Adipocyte (in vitro differentiated cells): ENCODE measurements at regions not wholly inside any gene's neighbourhood (a gene's known extent, or its start where the extent isn't known, plus 50 kb on each side); places are given as distances from the start of the nearest gene placed in this dataset.
A peak's percentile ranks its signal among the peaks of the same experiment; 100 is the strongest.

Experiments used
- DNase-seq: peaks from one replicate; pipeline ENCODE4 v3.0.0-alpha.2; 2015; ENCODE audit warnings: low read depth
- H3K27me3 ChIP-seq: replicated peaks from 2 replicates; pipeline ENCODE4 v1.7.0; 2013; ENCODE audit warnings: mild to moderate bottlenecking, low read length, moderate library complexity; ENCODE audit not compliant: control insufficient read depth, insufficient read depth
- H3K36me3 ChIP-seq: 2 replicates; pipeline ENCODE4 v1.7.0; 2013; ENCODE audit warnings: low read length, mild to moderate bottlenecking, moderate library complexity; ENCODE audit not compliant: control insufficient read depth, insufficient read depth, severe bottlenecking
- H3K4me1 ChIP-seq: 2 replicates; pipeline ENCODE4 v1.7.0; 2013; ENCODE audit warnings: mild to moderate bottlenecking, low read length, moderate library complexity; ENCODE audit not compliant: control insufficient read depth, insufficient read depth
- H3K4me3 ChIP-seq: 2 replicates; pipeline ENCODE4 v1.7.0; 2013; ENCODE audit warnings: mild to moderate bottlenecking, low read length, moderate library complexity
- H3K9ac ChIP-seq: 2 replicates; pipeline ENCODE4 v1.7.0; 2013; ENCODE audit warnings: mild to moderate bottlenecking, low read length, moderate library complexity
- H3K9me3 ChIP-seq: 2 replicates; pipeline ENCODE4 v1.7.0; 2013; ENCODE audit warnings: mild to moderate bottlenecking, low read length, moderate library complexity; ENCODE audit not compliant: control insufficient read depth

GRCh38 chr5:158069838-158070237 lies 210.9 kb upstream of the CLINT1 start:
- peak overlapping the region; percentile 39 for H3K9ac ChIP-seq
- no peaks in the 10 kb centered on the region for H3K36me3 ChIP-seq
- no peaks in the 10 kb centered on the region for H3K9me3 ChIP-seq
- H3K4me3 ChIP-seq, result no peak overlapping the region
- peaks cover 54% of the 10 kb centered on the region for H3K4me1 ChIP-seq
- no peak for DNase-seq
- no peaks in the 10 kb centered on the region for H3K27me3 ChIP-seq

GRCh38 chr5:158068964-158069363 lies 210.0 kb upstream of the CLINT1 start:
- Histone ChIP-seq H3K4me3 (no peak overlapping the region), H3K36me3 (no peaks in the 10 kb centered on the region), H3K9ac (peak overlapping the region; percentile 39), H3K4me1 (peaks cover 58% of the 10 kb centered on the region), H3K27me3 (no peaks in the 10 kb centered on the region), H3K9me3 (no peaks in the 10 kb centered on the region)
- no peak for DNase-seq

- Histone ChIP-seq H3K9me3 (peaks cover 5% of the 10 kb centered on the region), H3K27me3 (no peaks in the 10 kb centered on the region), H3K4me1 (peaks cover 61% of the 10 kb centered on the region), H3K36me3 (no peaks in the 10 kb centered on the region), H3K9ac (peak overlapping the region; percentile 65), H3K4me3 (no peak overlapping the region)
- peak; percentile 12 for DNase-seq
Observed at GRCh38 chr5:158066076-158066475, 207.1 kb upstream of the CLINT1 start.

- DNase-seq, result no peak
- Histone ChIP-seq H3K4me3 (peak overlapping the region; percentile 16), H3K36me3 (no peaks in the 10 kb centered on the region), H3K9ac (peak overlapping the region; percentile 62), H3K27me3 (no peaks in the 10 kb centered on the region), H3K9me3 (peaks cover 5% of the 10 kb centered on the region), H3K4me1 (peaks cover 53% of the 10 kb centered on the region)
Observed at GRCh38 chr5:158064334-158065123, 205.6 kb upstream of the CLINT1 start.

GRCh38 chr5:158063052-158063451 lies 204.1 kb upstream of the CLINT1 start:
- DNase-seq, result no peak
- no peaks in the 10 kb centered on the region for H3K27me3 ChIP-seq
- peaks cover 40% of the 10 kb centered on the region for H3K4me1 ChIP-seq
- H3K36me3 ChIP-seq, result no peaks in the 10 kb centered on the region
- no peak overlapping the region for H3K9ac ChIP-seq
- peaks cover 5% of the 10 kb centered on the region for H3K9me3 ChIP-seq
- H3K4me3 ChIP-seq, result no peak overlapping the region

GRCh38 chr5:158061451-158061850 lies 202.5 kb upstream of the CLINT1 start:
- no peak for DNase-seq
- Histone ChIP-seq H3K36me3 (no peaks in the 10 kb centered on the region), H3K9me3 (peaks cover 5% of the 10 kb centered on the region), H3K4me1 (peaks cover 28% of the 10 kb centered on the region), H3K4me3 (no peak overlapping the region), H3K9ac (no peak overlapping the region), H3K27me3 (no peaks in the 10 kb centered on the region)

GRCh38 chr5:158060212-158060611 lies 201.3 kb upstream of the CLINT1 start:
- Histone ChIP-seq H3K9ac (no peak overlapping the region), H3K27me3 (no peaks in the 10 kb centered on the region), H3K9me3 (peaks cover 5% of the 10 kb centered on the region), H3K4me1 (peaks cover 18% of the 10 kb centered on the region), H3K36me3 (no peaks in the 10 kb centered on the region), H3K4me3 (no peak overlapping the region)
- DNase-seq, result no peak

GRCh38 chr5:158058208-158059120 lies 199.5 kb upstream of the CLINT1 start:
- no peak for DNase-seq
- H3K4me3 ChIP-seq, result no peak overlapping the region
- no peaks in the 10 kb centered on the region for H3K27me3 ChIP-seq
- H3K36me3 ChIP-seq, result no peaks in the 10 kb centered on the region
- H3K4me1 ChIP-seq, result peaks cover 10% of the 10 kb centered on the region
- peaks cover 5% of the 10 kb centered on the region for H3K9me3 ChIP-seq
- H3K9ac ChIP-seq, result no peak overlapping the region

- Histone ChIP-seq H3K27me3 (no peaks in the 10 kb centered on the region), H3K4me1 (peaks cover 10% of the 10 kb centered on the region), H3K4me3 (no peak overlapping the region), H3K36me3 (no peaks in the 10 kb centered on the region), H3K9me3 (peaks cover 4% of the 10 kb centered on the region), H3K9ac (no peak overlapping the region)
- DNase-seq, result peak; percentile 81
Observed at GRCh38 chr5:158056130-158056825, 197.3 kb upstream of the CLINT1 start.

- Histone ChIP-seq H3K27me3 (no peaks in the 10 kb centered on the region), H3K9ac (no peak overlapping the region), H3K9me3 (peaks cover 4% of the 10 kb centered on the region), H3K4me3 (no peak overlapping the region), H3K4me1 (peaks cover 18% of the 10 kb centered on the region), H3K36me3 (no peaks in the 10 kb centered on the region)
- no peak for DNase-seq
Observed at GRCh38 chr5:158055111-158055501, 196.2 kb upstream of the CLINT1 start.
